Progenitor cell of endocrine pancreas (in vitro differentiated cells): ENCODE measurements at regions not wholly inside any gene's neighbourhood (a gene's known extent, or its start where the extent isn't known, plus 50 kb on each side); places are given as distances from the start of the nearest gene placed in this dataset.

Experiments used
- DNase-seq: peaks from one replicate; pipeline ENCODE4 v3.0.0; 2021; ENCODE audit warnings: low spot score; ENCODE audit not compliant: unreplicated experiment
- H3K27ac Mint-ChIP-seq: 2 replicates; pipeline ENCODE4 v1.8.0; 2021; ENCODE audit warnings: mild to moderate bottlenecking, moderate library complexity, mixed read lengths
- H3K27me3 Mint-ChIP-seq: 2 replicates; pipeline ENCODE4 v1.8.0; 2021; ENCODE audit warnings: mixed read lengths
- H3K36me3 Mint-ChIP-seq: 2 replicates; pipeline ENCODE4 v1.8.0; 2022; ENCODE audit warnings: mixed read lengths; ENCODE audit not compliant: insufficient read depth
- H3K4me1 Mint-ChIP-seq: 2 replicates; pipeline ENCODE4 v1.8.0; 2021; ENCODE audit warnings: low read depth, mixed read lengths
- H3K4me3 Mint-ChIP-seq: 2 replicates; pipeline ENCODE4 v1.8.0; 2021; ENCODE audit warnings: low read depth, mild to moderate bottlenecking, moderate library complexity, mixed read lengths
- H3K9me3 Mint-ChIP-seq: 2 replicates; pipeline ENCODE4 v1.8.0; 2021; ENCODE audit warnings: low read depth, mixed read lengths
- CTCF ChIP-seq: fragments of 200-600 bp; sonication (generic); IDR thresholded peaks from one replicate; pipeline ENCODE4 v1.5.0; 2021; ENCODE audit warnings: antibody characterized with exemption, mild to moderate bottlenecking; ENCODE audit not compliant: unreplicated experiment

DNA sequence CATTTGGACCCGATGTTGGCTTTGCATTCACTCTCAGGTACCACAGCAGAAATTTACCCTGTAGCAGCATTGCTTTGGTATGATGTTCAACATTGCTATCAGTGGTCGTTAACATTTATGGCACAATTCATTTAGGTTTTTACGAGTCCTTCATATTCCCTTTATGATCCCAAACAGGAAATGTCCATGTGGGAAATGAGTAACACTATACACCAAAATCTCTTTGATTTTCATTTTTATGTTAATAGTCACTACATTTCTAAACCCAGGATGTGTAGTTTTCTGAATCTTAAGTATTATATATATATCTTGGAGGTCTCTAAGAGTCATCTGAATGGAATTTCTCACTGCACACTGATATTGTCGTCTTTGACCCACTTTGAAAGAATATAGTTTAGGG lies 78.5 kb upstream of the RBMS3 start:
- H3K9me3 Mint-ChIP-seq: peaks cover 3% of the 10 kb centered on the region
- no peak for DNase-seq
- H3K4me3 Mint-ChIP-seq: no peak overlapping the region
- peaks cover 2% of the 10 kb centered on the region for H3K27me3 Mint-ChIP-seq
- no peaks in the 10 kb centered on the region for H3K36me3 Mint-ChIP-seq
- H3K27ac Mint-ChIP-seq: no peak overlapping the region
- H3K4me1 Mint-ChIP-seq: no peaks in the 10 kb centered on the region
- no peak for TF ChIP-seq CTCF

DNA sequence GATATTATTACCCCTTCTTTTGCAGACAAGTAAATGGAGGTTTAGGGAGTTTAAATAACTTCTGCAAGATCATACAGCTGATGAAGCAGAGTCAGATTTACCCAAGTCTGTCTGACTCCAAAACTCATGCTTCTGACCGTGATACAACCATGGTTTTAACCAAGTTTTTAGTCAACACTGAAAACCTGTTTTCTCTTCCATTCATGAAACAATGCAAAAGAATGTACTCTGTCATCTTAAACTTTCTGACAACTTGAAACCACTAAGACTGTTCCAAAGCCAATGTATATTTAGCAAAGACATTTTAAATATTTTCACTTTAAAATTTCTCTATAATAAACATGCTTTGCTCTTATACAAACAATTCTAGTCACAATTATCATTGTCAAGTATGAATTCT lies 77.0 kb upstream of the RBMS3 start:
- H3K9me3 Mint-ChIP-seq: peaks cover 3% of the 10 kb centered on the region
- DNase-seq: no peak
- no peak overlapping the region for H3K4me3 Mint-ChIP-seq
- no peak overlapping the region for H3K27ac Mint-ChIP-seq
- no peaks in the 10 kb centered on the region for H3K36me3 Mint-ChIP-seq
- no peak for TF ChIP-seq CTCF
- peaks cover 3% of the 10 kb centered on the region for H3K27me3 Mint-ChIP-seq
- H3K4me1 Mint-ChIP-seq: peaks cover 2% of the 10 kb centered on the region

GRCh38 chr3:29207427-29207826 lies 73.4 kb upstream of the RBMS3 start:
- no peak for DNase-seq
- peaks cover 19% of the 10 kb centered on the region for H3K4me1 Mint-ChIP-seq
- H3K9me3 Mint-ChIP-seq: peaks cover 7% of the 10 kb centered on the region
- no peaks in the 10 kb centered on the region for H3K36me3 Mint-ChIP-seq
- no peak overlapping the region for H3K27ac Mint-ChIP-seq
- no peak overlapping the region for H3K4me3 Mint-ChIP-seq
- TF ChIP-seq CTCF: no peak
- H3K27me3 Mint-ChIP-seq: peaks cover 11% of the 10 kb centered on the region

DNA sequence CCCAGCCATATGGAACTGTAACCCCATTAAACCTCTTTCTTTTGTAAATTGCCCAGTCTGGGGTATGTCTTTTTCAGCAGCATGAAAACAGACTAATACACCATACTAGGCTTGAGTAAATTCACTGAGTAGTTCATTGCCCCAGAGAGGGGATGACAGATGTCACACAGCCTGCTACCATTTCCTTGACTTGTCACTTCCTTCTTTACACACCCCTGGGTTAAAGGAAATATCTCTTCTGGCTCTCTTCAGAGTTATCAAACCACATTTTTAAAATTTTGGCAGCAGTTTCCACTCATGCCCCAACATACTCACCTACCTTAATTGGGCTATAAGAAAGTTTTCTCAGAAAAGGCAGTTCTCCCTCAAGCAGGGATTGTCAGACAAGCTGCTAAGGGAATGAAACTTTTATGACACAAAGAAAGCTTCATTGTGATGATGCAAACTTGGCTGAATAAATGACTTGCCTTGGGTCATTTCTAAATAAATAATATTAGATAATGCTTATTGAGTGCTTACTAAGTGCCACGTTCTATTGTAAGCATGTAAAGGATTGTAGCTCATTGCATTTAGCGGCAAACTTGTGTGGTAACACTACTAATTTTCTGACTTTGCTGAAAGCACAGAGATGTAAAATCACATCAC lies 68.0 kb upstream of the RBMS3 start:
- Mint-ChIP-seq H3K4me3 (no peak overlapping the region), H3K27ac (no peak overlapping the region), H3K27me3 (peaks cover 12% of the 10 kb centered on the region), H3K36me3 (no peaks in the 10 kb centered on the region), H3K9me3 (peaks cover 3% of the 10 kb centered on the region), H3K4me1 (peaks cover 19% of the 10 kb centered on the region)
- no peak for TF ChIP-seq CTCF
- DNase-seq: no peak

- H3K36me3 Mint-ChIP-seq: no peaks in the 10 kb centered on the region
- no peak for DNase-seq
- TF ChIP-seq CTCF: no peak
- H3K4me1 Mint-ChIP-seq: peaks cover 14% of the 10 kb centered on the region
- H3K27me3 Mint-ChIP-seq: peaks cover 12% of the 10 kb centered on the region
- no peak overlapping the region for H3K27ac Mint-ChIP-seq
- H3K4me3 Mint-ChIP-seq: no peak overlapping the region
- H3K9me3 Mint-ChIP-seq: peaks cover 3% of the 10 kb centered on the region
These were observed 66.7 kb upstream of the RBMS3 start for GRCh38 chr3:29214009-29214658.
